ENCODE measurements at regions not wholly inside any gene's neighbourhood (a gene's known extent, or its start where the extent isn't known, plus 50 kb on each side); places are given as distances from the start of the nearest gene placed in this dataset.

DNA sequence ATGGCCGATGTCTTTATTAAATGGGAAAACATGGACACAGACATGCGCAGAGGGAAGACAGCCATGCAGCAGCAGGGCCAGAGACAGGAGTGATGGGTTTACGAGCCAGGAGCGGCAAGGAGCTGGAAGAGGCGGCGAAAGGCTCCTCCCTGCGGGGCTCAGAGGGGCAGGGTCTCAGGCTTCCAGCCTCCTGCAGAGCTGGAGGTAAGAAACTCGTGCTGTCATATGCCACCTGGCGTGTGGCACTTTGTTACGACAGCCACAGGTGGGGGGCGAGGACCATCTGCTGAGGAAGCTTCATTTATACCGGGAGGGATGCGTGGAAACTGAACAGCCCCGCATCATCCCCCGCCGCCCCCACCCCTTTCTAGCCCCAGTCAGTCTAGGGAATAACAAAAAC, 52.0 kb upstream of the SPACA7 start:
- Histone ChIP-seq H3K27ac (no peak overlapping the region), H3K27me3 (peaks cover 0 to 15% (median under 1%) of the 10 kb centered on the region in 7 donors), H3K4me1 (peaks cover 0 to 8% (median 0%) of the 10 kb centered on the region in 9 donors), H3K4me3 (no peak overlapping the region), H3K36me3 (no peaks in the 10 kb centered on the region), H3K9me3 (peaks cover 0 to 4% (median 0%) of the 10 kb centered on the region in 11 donors)
- TF ChIP-seq, protein P1, sequence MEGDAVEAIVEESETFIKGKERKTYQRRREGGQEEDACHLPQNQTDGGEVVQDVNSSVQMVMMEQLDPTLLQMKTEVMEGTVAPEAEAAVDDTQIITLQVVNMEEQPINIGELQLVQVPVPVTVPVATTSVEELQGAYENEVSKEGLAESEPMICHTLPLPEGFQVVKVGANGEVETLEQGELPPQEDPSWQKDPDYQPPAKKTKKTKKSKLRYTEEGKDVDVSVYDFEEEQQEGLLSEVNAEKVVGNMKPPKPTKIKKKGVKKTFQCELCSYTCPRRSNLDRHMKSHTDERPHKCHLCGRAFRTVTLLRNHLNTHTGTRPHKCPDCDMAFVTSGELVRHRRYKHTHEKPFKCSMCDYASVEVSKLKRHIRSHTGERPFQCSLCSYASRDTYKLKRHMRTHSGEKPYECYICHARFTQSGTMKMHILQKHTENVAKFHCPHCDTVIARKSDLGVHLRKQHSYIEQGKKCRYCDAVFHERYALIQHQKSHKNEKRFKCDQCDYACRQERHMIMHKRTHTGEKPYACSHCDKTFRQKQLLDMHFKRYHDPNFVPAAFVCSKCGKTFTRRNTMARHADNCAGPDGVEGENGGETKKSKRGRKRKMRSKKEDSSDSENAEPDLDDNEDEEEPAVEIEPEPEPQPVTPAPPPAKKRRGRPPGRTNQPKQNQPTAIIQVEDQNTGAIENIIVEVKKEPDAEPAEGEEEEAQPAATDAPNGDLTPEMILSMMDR (IDR thresholded peaks at IDR 0.05): no peak
- ATAC-seq: no peak
- 56 to 60% methylated on average over 16 of the region's 16 CpGs for WGBS, 2 donors
- no peak for DNase-seq
- intact Hi-C loops (cut with DNase I): no loop called here

DNA sequence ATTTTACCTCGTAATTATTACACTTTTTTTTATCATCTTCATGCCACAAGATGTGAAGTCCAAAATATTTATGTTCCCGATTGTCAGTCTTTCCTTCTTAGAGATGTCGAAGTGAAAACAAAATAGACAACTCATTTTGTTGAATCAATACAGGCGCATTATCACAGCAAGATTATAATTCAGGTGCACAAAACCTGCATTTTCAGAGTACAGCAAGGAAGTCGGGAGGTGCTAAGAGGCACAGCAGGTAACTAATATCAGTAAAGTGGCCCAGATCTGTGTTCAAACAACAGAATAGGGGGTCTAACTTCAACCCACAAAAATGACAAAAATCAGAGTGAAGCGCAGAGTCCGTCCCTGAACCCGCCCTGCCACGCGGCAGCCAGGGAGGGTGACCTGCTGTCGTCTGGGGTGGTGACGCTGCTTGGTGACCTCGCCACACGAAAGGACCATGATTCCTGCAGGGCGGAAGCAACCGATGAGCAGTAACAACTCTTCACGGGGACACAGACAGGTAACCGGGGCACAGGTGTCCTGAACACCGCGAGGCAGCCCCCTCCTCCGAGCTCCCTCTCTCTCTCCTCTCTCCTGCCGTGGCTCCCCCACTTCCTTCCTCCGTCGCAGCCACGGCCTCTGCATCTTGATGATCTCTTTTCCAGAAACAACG, 50.9 kb upstream of the SPACA7 start:
- peaks cover 0 to 8% (median 0%) of the 10 kb centered on the region in 9 donors for H3K4me1 ChIP-seq
- WGBS, 2 donors: 73 to 75% methylated on average over 26 of the region's 26 CpGs
- intact Hi-C loops (cut with DNase I): no loop called here

DNA sequence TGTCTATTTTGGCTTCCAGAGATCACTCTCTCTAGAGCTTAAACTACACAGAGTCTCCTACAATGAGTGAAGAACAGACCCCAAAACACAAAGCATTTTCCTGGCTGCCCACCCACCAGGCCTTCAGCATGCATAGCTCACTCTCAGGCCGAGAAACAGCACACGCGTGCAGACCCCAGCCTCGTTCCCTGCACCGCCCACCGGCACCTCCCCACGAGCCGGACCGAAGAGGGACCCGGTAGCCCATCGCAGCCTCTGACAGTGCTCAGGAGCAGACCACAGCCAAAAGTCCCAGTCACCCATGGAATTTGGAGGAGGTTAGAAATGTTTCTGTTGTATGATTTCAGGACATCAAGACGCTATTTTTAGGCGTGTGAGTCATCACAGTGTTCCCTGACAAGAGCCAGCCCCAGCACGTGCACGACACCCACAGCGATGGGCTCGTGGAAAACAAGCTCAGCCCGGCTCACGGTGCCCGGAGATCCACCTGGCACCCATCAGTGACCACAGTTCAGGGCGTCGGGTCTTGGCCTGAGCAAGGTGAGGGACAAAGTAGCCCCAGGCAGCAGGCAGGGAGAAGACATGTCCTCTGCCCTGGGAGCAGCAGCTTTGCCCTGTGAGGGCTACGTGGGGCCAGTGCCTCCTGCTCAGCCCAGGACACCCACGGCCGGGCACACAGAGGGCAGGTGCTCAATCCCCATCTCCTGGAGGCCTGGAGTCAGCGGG, 50.1 kb upstream of the SPACA7 start:
- no peak overlapping the region for H3K27ac ChIP-seq
- ATAC-seq (peak in 7 of 8 donors; percentile 25 to 79 (median 71)), DNase-seq (peak; percentile 16 to 20)
- intact Hi-C loops (cut with DNase I): no loop called here
- TF ChIP-seq, protein P1 (IDR thresholded peaks at IDR 0.05): no peak
- H3K4me1 ChIP-seq: peaks cover 0 to 14% (median 0%) of the 10 kb centered on the region in 9 donors
- no peaks in the 10 kb centered on the region for H3K36me3 ChIP-seq
- 58 to 61% methylated on average over 26 of the region's 26 CpGs for WGBS, 2 donors
- H3K27me3 ChIP-seq: peaks cover 0 to 33% (median 20%) of the 10 kb centered on the region in 7 donors
- no peaks in the 10 kb centered on the region for H3K9me3 ChIP-seq
- no peak overlapping the region for H3K4me3 ChIP-seq

More for the DNA sequence above, 50.9 kb upstream of the SPACA7 start:
- H3K4me3 ChIP-seq: no peak overlapping the region
- H3K36me3 ChIP-seq: no peaks in the 10 kb centered on the region
- DNase-seq: no peak
- ATAC-seq: no peak
- peaks cover 0 to 25% (median 12%) of the 10 kb centered on the region in 7 donors for H3K27me3 ChIP-seq
- no peak overlapping the region for H3K27ac ChIP-seq
- TF ChIP-seq, protein P1 (IDR thresholded peaks at IDR 0.05): no peak
- no peaks in the 10 kb centered on the region for H3K9me3 ChIP-seq
